Limb (tissue), 2 donors: ENCODE measurements at regions not wholly inside any gene's neighbourhood (a gene's known extent, or its start where the extent isn't known, plus 50 kb on each side); places are given as distances from the start of the nearest gene placed in this dataset.

ENCODE experiments used
- DNase-seq, 2 donors: peaks; one replicate each; pipeline ENCODE4 v3.0.0-alpha.2; 2016; ENCODE audit errors: extremely low spot score in 2 of 2

DNA sequence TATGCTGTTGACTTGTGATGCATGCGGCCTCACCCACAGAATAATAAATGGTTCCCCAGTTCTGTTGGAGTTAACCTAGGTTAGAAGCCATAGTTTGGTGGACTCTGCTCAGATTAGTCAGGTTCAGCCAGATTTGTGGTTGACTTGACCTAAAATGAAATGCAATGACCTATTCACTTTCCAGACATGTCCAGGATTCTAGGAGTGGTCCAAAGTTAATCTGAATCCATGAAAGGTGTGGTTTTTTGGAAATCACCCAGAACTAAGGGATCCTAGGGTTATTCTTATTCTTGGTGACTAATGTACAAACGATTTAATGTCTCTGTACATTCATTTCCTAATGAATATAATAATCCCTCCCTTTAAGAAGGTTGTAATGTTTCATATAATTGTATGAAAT is 88.9 kb upstream of the RBBP8 start:
- no peak for DNase-seq

DNA sequence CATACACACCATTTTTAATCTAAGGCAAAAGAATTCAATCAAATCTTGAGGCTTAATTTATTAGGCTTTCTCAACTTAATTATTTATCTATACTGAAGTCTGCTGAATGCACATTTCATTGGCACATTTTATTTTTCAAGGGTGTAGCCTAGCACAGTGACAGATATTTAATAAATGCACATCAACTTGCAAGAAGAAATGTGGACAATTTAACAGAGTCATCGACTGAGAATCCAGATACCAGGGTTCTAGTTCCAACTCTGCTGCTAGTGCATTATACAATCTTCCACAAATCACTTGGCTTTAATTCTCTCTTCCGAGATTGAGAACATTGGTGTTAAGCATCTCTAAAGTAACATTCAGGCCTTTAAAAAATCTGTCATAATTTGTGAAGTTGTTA is 88.5 kb upstream of the RBBP8 start:
- DNase-seq: no peak

DNA sequence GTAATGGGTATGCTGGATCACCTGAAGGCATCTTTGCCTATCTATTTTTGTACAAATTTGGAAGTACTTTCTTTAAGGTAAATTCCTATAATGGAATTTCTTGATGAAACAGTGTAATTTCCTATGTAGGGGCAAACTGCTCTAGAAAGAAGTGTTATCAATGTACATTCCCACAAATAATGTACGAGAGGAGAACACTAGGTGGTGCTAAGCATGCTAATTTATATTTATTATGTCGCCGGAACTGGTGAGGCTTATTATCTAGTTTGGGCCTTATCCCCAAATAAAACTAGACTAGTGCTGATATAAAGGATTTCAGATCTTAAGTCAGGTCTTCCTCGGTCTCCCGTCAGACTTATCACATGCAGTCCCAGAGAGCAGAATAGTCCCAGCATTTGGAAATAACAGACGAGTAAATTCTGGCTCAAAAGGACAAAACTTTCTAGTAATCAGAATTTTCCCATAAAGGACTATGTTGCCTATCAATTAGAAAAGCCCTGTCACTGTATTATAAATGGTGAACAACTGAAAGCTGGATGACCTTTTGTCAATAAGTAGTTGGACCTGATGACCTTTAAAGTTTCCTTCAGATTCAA is 86.9 kb upstream of the RBBP8 start:
- DNase-seq: peak in 1 of 2 donors; percentile 13

DNA sequence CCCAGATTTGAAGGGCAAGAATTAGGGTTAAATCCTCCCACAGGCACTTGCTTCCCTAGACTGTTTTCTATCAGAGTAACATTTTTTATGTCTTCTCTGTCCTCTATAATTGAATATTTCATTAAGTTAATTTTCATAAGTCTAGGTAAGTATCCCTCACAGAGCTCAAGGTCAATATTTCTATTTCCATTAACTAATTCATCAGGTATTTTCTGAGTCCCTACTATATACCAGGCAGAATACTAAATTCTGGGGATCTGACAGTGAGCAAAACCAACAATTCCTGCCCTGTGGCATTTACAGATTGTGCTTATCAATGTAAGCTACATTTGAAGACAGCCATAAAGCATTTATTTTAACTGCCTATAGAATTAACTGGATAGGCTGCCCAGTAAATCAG is 86.4 kb upstream of the RBBP8 start:
- no peak for DNase-seq

DNA sequence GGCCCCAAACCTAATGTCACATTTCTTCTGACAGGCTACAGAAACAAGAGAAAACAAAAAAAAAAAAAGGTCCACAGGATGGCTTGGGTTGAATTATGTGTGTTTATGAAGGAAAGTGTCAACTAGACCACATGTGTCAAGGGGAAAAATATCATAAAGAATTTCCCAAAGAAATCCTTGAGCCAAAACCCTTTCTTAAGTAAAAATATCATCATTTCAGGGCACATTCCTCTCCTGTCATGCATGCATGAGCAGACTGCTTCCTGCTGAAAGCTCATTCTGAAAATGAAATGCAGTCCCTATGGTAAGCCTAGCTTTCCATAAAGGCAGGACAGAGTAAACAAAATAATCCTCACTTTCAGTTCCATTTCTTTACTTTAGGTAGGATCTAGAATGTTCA is 85.7 kb upstream of the RBBP8 start:
- no peak for DNase-seq

DNA sequence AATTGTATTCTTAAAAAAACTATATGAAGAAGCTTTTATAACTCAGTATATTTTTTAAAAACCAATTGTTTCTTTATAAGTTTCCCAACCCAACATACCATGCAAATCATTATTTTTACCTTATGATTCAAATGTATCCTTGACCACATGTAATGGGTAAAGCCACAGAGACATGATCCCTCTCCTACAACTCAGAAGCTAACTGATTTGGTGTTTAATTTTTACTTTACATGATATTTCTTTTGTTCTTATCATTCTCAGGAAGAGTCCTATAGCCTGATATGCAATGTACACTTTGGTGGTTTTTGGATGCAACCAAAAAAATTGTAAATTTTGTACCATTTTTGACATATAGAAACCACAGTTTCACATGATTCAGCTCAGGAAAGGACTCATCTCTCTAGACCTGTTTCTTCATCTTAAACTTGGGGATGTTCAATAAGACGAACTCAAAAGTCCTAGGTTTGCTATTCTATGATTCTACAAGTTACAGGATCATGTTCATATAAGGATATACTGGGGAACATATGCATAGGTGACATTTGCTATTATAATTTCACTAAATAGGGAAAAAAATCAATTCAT is 85.2 kb upstream of the RBBP8 start:
- DNase-seq: no peak

DNA sequence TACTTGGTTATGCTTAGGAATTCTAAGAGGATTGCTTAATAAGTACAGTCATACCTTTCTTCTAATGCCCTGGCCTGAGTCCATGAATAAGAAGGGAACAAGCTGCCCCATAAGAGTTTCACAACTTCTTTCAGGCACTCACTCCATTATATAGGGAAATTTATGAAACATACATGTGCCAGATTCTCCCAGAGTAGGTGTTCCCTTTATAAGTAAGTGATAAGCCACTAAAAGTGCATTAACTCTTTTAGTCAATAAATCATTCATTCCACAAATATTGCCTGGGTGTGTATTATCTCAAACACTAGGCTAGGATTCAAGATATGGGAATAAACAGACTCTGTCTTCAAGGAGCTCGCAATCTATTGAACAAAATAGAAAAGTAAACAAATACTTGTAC is 84.5 kb upstream of the RBBP8 start:
- DNase-seq: no peak

DNA sequence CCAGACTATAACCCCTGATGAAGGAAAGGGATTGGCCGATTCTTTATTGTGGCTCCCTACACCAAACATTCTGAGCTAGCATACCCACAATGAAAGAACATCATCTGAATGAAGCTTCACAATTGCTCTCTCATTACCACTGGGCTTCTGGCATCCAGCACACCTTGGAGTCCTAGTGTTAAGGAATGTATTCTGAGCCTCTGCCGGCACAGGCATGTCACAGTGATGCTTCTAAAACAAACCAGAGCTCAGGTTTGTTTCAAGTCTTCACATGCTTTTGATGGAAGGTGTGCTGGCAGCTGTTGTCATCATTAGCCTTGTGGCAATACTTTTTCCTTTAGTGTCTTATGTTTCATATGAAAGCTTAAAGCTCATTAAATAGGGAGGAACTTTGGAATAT is 76.3 kb upstream of the RBBP8 start:
- no peak for DNase-seq

DNA sequence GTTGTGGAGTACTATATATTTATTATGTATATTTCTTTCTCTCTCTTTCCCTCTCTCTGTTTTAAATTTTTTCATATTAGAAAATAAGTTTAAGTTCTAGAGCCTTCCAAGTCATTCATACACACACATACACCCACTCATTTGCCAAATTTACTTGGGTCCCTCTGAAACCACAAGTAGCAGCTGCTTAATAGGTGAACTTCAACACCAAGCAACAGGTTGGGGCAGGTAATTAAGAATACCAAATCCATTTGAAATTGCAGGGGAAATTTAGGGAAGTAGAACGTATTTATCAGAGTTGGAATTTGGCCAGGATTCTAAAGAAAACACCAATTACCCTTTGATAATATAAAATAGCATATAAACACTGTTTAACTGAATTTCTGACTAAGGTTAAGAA is 75.0 kb upstream of the RBBP8 start:
- DNase-seq: no peak

DNA sequence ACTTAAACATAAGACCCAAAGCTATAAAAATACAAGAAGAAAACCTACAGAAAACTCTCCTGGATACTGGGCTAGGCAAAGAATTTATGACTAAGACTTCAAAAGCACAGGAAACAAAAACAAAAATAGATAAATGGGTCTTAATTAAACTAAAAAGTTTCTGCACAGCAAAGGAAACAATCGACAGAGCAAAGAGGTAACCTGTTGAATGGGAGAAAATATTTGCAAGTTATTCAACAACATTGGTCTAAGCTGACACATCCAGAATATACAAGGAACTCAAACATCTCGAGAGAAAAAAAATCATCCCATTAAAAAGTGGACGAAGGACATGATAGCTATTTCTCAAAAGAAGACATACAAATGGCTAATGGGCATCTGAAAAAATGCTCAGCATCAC is 72.3 kb upstream of the RBBP8 start:
- DNase-seq: no peak

DNA sequence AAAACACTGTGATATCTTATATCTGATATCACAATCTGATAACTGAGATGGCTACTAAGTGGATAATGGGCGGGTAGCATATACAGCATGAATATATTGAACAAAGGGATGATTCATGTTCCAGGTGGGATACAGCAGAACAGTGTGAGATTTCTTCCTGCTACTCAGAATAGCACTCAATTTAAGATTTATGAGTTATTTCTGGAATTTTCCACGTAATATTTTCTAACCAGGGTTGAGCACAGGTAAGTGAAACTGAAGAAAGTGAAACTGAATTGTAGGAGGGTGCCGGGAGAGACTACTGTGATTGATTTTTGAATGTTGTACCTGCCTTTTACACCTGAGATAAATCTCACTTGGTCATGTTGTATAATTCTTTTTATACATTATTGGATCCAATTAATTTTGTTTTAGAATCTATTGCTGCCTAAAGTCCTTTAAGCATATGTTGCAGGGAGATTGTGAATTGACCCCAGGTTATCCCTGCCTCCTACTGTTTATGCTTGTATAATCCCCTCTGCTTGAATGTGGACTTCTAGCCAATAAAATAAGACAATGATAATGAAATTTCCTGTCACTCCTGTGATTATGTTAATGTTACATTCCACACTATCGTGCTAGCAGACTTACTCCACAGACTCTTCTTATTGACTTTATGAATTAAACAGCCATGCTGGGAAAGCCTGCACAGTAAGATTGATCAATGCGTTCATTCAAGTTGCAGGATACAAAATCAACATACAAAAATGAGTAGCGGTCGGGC is 67.6 kb upstream of the RBBP8 start:
- DNase-seq: no peak

DNA sequence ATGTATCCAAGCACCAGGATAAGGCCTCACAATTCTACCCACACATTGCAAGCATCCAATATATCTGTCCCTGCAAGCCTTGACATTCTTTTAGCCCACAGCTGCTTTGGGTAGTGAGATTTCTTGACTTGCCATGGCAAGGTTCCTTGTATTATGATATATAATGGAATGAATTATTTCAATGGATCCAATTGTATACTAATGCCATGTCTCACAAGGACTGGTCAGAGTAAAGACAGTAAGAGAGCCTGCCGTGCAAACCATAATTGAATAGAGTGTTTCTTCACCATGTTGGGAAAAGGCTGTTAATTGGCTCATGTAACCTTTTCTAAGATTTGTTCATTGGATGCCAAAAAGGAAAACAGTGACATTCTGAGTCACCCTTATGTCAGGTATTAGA is 64.3 kb upstream of the RBBP8 start:
- DNase-seq: no peak

DNA sequence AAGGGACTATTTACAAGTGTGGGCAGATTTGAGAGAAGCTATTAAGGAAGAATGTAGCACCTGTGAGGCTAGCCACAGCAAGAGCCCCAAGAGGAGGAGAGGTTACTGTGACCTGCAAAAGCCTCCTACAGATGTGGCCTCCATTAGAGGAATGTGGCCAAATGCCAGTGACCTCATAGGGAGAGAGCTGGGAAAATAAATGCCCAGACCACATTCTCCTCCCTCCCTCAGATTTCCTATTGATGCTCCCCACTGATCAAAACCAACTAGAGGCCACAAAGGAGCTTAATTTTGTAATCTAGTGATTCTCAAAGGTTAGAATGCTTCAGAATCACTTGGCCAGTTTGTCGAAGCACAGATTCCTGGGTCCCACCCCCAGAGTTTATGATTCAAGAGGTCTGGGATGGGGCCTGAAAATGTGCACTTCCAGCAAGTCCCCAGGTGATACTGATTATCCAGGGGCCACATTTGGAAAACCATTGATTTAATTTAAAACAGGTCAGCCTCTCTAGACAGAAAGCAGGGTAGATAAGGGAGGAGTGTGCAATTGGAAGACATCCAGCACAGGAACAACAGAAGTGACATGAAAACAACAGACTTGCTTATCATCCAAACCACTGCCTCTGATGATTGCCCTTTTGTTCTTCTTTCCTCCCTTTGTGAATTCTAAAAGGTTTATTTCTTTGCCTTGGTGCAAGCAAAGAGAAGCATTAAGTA is 61.2 kb upstream of the RBBP8 start:
- no peak for DNase-seq

DNA sequence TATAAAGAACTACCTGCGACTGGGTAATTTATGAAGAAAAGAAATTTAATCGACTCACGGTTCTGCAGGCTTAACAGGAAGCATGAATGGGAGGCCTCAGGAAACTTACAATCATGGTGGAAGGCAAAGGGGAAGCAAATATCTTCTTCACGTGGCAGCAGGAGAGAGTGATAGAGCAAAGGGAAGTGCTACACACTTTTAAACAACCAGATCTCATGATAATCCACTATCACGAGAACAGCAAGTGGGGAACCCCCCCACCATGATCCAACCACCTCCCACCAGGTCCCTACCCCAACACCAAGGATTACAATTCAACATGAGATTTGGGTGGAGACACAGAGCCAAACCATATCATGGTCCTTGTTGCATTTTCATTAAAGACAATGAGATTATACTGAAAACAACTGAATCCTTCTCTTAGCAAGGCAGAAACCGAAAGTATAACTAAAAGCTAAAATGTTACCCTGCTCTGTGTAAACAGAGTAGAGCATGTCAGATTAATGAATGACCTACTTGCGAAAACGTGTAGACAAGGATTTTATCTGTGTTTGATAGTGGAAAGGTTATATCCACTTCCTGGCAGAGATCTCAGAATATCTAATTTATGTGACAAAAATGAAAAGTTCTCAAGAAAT is 60.1 kb upstream of the RBBP8 start:
- DNase-seq: no peak

DNA sequence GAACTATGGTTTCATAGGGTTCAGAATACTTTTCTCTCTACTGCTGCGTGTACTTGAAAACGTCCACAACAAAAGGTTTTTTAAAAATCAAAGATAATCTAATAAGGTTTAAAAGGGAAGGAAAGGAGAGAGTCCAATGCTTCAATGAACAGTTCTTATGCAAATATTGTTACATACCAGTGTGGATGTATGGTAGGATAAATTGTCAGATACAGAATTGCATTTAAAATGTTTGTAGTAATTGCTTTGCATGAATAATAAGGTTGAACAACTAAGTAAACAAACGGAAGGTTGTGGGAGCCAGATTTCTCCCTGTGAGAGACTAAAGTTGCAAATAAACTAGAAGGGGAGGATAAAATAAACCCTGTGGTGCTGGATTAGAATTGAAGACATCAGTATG is 53.8 kb upstream of the RBBP8 start:
- no peak for DNase-seq

DNA sequence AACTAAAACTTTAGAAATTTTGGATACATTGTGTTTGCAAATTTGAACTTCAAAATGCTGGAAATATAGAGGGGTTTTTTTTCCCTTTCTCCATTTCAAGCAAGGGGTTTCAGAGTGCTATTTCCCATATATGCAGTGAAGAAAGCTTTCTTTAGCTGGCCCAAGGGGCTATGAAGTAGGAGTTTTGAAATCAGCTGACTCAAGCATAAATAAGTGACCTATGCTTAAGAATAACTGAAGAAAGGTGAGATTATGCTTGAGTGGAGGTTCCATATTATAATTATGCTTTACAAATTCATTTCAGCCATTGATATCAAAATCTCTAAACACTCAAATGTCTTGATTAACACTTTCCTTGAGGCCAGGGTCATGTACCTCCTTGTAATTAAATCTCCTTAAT is 51.0 kb upstream of the RBBP8 start:
- no peak for DNase-seq

DNA sequence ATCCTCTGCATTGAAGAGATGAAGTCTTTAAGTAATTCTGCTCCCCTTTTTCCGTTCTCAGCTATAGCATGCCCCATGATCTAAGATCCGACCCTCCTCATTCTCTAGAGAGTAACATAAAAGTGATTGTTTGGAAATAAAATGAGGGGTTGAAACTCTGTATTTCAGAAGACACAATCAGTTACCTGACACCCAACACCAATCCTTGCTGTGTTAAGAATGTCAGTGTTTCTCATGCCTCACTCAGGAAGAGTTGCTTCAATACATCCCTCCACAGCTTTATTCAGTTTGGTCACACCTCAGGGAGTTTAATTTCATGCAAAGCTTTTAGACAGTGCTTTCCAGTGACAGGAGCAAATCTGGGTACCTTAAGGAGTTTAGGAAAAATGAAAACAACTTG is 49.9 kb upstream of the RBBP8 start:
- DNase-seq: no peak
